Glomerular visceral epithelial cell (primary cell): ENCODE measurements at regions not wholly inside any gene's neighbourhood (a gene's known extent, or its start where the extent isn't known, plus 50 kb on each side); places are given as distances from the start of the nearest gene placed in this dataset.

Source experiments
- DNase-seq: peaks from one replicate; pipeline ENCODE4 v3.0.0-alpha.2; 2016; ENCODE audit errors: extremely low spot score

DNA sequence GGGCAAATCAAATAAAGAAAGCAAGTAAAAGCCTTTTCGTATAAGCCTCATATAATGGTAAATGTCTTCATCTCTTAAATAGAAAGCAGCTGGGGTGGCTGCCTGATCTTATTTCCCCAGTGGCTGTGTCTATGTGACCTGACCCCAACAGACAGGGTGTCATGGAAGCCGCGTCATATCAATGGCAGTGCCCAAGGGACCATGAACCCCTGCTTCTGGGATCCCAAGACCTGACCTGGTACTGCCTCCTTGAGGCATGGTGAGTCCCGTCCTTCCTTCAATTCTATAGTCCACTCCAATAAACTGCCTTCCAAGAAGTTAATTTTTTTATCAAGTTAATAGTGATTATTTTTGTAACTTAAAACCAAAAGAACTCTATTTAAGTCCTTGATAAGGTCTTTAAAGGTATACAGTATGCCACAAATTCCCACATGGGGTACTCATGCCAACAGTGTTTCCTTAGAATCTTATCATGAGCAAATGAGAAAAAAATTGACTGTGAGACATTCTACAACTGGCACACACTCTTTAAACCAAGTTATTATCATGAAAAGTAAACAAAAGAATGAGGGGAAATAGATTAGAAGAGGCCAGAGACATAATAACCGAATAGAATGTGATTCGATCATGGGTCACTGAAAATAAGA is 104.6 kb downstream of the ADSS2 start:
- no peak for DNase-seq

DNA sequence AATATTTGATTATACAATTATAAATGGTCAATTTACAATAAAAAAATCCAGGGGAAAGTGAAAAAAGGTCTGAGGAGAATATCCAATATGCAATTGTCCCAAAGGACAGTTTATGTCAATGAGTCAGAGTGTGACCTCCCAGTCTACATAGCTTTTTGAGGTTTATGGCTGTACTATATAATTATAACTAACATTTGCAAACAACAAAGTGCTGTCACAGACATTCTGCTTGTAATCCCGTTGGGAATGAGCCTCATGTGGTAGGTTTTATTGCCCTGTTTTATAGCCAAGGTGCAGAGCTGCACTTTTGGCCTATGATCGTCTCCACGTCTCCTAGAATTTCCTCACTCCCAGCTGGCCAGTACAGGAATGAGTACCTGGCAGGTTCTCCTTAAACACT is 103.8 kb downstream of the ADSS2 start:
- no peak for DNase-seq

DNA sequence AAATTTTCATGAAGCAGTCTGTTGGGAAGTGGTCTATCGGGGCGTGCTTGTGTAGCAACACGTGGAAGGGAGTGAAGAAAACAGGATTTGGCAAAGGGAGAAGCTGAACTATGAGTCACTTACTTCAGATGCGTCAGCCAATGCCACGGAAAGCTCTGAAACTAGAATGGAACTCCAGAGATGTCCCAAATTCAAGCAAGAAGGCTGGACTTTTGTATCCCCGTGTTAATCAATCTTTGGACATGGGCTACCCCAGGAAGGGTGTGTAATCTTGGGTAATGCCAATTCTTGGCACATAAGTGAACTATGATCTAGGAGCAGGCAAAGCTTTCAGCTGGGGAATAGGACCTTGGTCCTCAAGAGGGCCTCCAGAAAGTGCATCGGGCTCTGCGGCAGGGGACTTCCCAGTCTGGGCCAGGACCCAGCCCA is 102.6 kb downstream of the ADSS2 start:
- DNase-seq: no peak

DNA sequence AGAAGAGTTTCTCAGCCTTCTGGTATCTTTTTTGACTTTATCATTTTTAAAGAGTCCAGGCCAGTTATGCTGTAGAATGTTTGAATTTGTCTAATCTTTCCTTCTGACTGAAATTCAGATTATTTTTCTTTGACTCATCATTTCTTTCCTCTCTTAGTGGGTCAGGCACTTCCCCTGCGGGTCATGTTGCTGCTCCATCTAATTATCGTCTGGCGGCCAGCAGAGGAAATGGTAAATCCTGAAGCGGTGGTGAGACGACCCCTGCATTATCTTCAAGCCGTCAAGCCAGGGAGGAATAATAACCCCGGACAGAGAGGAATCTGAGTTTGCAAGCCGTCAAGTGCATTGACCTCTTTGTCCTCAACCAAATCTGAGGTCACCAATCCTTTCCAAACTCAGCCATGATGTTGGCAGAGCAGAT is 102.1 kb downstream of the ADSS2 start:
- no peak for DNase-seq

- no peak for DNase-seq
These were observed 101.7 kb downstream of the ADSS2 start for GRCh38 chr1:244350027-244350426.

DNA sequence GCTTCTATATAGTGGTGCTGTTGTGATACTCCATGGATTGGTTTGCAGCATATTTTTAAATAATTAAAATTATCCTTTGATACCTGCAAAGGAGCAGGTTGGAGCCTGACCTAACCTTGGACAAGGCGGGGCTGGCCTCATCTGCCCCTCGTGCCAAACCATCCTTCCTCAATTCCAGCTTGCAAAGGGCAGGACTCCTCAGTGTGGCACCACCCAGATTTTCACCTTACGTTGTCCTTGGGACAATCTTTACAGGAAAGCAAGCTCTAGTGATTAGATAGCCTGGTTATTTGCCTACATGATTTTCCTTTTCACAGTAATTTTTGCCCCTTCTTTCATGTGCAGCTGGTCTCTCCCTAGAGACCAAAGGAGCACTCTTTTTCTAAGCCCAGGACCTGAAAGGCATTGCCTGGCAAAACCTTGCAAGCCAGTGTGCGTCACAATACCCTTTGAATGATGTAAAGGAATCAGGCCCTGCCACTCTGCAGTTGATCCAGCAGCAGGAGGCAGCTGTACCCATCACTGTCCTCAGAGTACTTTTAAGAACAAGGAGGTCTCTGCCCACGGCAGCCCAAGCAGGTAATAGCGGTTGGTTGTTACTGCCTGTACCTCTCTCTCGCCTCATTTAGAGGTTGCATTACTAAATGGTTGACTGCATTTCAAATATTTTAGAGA is 99.4 kb downstream of the ADSS2 start:
- no peak for DNase-seq

GRCh38 chr1:244353551-244354091 is 98.1 kb downstream of the ADSS2 start:
- DNase-seq: peak; percentile 93

- no peak for DNase-seq
These were observed 96.9 kb downstream of the ADSS2 start for GRCh38 chr1:244354810-244355278.

GRCh38 chr1:244356376-244356775 is 95.3 kb downstream of the ADSS2 start:
- peak; percentile 46 for DNase-seq
